C1 segment of cervical spinal cord (tissue), 14 donors: ENCODE measurements at regions not wholly inside any gene's neighbourhood (a gene's known extent, or its start where the extent isn't known, plus 50 kb on each side); places are given as distances from the start of the nearest gene placed in this dataset.
"Not testable (repeated sequence)": the region's sequence is repeated elsewhere in the genome, so short reads cannot be mapped to it uniquely, and the experiment has no call there.

Experiments used
- DNase-seq, 14 donors: peaks; one replicate each; lab custom pipeline; 2025; lab: John Stamatoyannopoulos, UW

DNA sequence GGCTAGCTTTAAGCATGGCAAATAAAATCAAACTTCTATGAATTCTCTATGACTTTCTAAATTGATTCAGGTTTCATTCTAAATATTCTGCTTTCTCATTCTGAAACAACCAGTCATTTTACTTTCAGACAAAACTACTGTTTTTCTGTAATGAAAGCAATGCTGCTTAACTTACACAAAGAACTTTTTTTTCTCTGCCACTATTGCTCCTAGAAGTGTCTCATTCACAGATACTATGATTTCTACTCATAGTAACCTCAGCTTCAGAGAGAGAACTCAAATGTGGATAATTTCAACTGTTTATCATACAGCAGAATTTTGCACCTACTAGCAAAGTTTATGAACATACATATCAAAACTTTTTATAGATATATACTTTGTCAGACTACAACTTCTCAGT, 724.6 kb downstream of the SLITRK5 start:
- DNase-seq, result no peak

DNA sequence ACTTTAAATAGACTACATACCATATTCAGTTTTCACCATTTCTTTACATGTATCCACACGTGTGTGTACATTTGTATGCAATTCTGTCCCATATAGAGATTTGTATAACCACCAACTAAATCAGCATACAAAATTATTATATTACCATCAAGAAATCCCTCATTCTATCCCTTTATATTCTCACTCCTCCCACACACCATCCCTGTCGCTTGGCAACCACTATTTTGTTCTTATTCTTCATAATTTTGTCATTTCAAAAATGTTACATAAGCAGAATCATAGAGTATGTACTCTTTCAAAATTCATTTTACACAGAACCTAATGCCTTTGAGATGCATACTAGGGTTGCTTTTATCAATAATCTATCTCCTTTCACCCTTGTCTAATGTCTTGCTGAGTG, 740.5 kb downstream of the SLITRK5 start:
- DNase-seq, result no peak

DNA sequence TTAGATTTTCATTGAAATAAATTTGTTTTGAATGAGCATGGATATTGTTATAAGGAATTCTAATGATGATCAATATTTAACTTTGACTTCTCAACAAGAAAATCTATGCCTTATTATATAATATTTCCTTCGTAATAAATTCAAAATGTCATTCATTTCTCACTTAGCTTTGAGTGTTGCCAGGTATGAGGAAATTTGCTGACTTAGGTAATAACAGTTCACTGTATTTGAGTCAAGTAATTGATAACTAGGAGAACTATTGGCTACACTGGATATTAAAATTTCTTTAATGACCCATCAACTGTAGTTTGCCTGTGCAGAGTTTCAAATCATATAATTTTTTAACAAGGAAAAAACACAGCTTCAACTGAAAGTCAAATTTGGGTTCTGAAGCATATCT, 746.6 kb downstream of the SLITRK5 start:
- DNase-seq, result no peak

DNA sequence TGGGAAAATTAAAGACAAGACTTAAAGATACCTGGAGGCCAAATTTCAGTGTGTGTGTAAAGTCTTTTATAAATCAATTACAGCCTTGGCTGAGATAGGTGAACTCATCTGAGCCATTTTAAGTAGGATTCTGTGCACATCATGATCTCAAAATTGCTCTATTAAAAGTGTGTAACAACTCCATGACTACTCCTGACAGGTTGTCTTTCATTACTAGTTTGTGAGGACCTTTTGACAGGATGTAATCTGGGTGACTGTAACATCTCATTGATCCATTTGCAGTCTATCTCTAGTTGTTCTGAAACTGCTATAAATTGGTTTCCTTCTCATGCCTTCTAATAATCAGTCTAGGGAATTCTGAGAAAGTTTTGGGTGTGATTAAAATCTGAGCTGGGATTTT, 753.3 kb downstream of the SLITRK5 start:
- no peak for DNase-seq

DNA sequence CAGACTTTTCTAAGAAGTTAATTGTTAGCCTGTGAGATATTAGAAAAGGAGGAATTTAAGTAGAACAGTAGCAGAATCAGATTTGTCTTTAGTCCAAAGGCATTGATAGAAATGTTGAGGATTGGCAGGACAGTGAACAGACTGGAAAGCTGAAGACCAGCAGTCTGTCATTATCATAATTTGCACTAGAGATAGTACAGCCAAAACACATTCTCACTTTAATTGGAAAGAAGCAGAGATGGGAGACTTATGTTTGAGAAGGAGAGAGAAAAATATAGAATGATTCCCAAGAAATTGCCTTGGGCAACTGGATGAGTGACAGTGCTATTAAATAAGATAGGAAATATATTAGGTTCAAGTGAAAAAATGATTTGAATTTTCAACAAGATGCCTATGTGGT, 755.5 kb downstream of the SLITRK5 start:
- DNase-seq, result no peak

DNA sequence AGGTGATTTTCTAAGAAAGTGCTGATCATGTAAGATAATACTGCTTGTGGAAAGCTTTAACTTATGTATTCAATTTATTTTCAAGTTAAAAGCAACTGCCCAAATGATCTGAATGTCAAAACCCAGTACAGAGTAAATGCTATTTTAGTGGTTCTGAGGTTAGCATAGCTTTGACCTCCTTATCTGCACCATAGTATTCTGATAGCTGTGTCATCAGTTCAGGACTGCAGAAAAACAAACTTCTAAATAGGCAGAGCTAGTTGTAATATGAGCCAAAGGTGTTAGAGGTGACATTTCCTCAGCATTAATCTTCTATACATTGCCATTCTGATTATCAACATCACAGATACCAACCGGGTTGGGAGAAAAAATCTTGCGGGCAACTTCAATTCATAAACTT, 758.7 kb downstream of the SLITRK5 start:
- DNase-seq, result no peak

DNA sequence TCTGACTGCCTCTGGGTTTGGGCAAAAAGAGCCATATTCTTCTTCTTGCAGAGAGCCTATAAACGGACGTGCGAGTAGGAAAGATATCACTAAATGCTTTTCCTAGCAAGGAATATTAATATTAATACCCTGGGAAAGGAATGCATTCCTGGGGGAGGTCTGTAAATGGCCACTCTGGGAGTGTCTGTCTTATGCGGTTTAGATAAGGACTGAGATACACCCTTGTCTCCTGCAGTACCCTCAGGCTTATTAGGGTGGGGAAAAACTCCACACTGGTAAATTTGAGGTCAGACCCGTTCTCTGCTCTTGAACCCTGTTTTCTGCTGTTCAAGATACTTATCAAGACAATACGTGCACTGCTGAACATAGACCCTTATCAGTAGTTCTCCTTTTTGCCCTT, 763.8 kb downstream of the SLITRK5 start:
- no peak for DNase-seq

DNA sequence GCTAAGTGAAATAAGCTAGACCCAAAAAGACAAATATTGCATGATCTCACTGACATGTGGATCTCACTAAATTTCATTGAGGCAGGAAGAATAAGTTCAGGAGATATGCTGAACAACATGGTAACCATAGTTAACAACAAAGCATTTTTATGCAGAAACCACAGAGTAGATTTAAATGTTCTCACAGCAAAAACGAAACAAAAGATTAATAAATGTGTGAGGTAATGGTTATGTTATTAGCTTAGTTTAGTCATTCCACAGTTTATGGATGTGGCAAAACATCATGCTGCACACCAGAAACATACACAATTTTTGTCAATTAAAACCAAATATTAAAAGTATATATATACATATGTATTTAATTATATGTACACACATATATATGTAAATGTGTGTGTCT, 765.8 kb downstream of the SLITRK5 start:
- no peak for DNase-seq

DNA sequence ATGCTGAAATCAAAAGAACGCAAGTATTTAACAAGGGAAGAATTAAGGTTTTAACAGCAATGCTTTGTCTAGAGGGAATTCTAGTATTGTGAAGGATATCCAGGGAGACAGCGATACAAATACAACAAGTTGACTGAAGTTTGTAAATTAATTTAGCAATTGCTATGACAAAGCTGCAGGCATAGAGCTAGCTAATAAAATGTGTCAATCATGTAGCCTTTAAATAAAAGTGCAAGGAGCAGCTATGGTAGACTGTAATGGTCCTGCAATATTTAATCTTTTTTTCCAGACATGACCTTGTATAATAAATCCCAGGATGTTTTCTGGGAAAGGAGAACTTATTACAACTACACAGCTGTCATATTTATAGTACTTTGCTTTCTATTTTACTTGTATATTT, 779.3 kb downstream of the SLITRK5 start:
- DNase-seq, result no peak

DNA sequence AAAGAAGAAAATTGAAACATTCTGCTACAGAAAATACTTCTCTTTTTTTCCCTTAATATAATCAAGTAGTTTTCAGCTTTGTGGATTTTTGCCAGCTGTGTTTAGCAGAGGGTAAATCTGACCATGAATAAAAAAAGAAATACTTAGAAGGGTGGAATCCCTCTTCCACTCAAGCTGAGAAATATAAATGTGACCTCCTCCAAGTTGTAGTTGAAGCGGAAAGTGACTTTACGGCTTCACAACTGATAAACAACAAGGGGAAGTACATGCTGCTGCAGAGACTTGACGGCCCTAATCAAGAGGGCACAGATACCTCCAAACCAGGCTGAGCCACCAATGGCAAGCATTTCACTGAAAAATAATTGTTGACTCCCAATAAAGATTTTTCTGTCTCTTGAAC, 785.0 kb downstream of the SLITRK5 start:
- no peak for DNase-seq

DNA sequence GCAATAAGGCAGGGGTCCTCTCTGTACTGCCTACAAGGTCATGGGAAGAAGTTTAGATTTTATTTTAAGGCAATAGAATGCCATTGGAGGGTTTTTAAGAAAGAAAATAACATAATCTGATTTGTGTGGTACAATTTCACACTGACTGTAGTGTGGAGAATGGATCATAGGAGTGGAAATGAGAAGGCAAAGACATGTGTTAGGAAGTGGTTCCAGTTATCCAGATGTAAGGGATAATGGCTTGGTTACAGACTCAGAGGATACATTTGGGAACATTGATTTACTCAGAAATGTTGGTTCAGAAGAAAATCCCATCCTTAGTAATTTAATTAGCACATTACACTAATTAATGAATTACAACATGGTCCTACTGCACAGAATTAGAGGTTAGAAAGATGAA, 788.2 kb downstream of the SLITRK5 start:
- DNase-seq, result no peak

DNA sequence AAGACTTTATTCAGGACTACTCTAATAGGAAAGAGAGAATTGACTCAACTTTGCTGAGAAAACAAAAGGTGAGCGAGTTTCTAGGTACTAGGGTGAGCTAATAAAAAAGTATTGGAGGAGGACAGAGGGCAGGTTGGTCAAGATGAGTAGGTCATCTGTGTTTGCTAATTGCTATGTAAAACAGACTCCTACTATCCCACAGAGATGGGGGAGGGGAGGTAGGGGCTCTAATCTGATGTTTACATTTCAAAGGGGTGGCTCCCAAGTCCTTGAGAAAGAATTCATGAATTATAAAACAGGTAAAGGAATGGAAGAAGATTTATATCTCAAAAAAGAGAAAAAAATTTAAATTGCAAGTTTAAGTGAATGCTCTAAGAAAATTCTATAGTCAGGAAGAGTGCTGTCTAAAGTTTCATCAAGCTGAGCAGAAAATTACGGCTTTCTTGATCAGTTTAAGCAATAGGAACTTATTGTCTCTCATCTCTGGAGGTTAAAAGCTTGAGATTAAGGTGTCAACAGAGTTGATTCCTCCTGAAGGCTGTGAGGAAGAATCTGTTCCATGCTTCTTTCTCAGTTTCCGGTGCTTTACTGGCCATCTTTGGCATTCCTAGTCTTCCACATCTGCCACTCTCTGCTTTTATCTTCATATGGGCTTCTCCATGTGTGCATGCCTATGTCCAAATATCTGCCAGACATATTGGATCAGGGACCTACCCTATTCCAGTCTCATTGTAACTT, 790.3 kb downstream of the SLITRK5 start:
- no peak for DNase-seq

DNA sequence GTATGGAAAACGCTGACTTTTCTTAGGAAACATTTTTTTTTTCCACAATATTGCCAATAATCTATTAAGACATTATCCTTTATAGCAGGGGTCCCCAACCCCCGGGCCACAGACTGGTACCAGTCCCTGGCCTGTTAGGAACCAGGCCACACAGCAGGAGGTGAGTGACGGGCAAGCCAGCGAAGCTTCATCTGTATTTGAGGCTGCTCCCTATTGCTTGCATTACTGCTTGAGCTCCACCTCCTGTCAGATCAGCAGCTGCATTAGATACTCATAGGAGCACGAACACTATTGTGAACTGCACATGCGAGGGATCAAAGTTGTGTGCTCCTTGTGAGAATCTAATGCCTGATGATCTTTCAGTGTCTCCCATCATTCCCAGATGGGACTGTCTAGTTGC, 793.7 kb downstream of the SLITRK5 start:
- no peak for DNase-seq

DNA sequence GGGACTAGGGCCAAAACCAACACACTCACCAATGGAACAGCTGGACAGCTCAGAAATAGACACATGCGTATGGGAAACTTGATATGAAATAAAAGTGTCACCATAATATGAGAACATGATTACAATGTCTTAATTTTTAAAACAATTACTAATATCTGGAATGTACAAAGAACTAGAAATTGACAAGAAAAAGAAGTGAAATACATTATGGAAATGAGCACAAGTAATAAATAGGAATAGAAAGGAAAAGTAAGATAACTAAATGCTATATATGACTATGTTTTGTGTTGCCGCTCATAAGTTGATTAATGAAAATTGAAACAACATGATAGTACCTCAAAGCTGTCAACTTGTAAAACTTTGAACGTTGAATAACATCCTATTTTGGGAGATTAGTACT, 801.1 kb downstream of the SLITRK5 start:
- DNase-seq, result no peak

DNA sequence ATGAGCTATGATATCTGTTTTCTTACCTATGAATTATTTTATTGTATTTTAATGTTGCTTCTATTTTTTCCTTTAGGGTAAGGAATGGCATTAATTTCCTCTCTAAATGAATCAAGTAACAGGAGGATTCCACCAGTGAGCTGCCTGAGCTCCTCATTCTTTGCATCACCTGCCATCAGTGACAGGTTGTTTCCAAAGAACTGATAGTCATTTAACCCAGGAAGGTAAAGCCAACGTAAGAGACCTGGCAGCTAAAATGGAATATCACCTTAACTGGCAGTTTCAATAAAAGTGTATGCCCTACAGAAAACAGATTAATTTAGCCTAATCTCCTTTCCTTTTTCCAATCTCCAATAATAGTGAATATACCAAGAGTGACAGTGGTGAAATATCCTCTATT, 812.0 kb downstream of the SLITRK5 start:
- DNase-seq, result no peak

DNA sequence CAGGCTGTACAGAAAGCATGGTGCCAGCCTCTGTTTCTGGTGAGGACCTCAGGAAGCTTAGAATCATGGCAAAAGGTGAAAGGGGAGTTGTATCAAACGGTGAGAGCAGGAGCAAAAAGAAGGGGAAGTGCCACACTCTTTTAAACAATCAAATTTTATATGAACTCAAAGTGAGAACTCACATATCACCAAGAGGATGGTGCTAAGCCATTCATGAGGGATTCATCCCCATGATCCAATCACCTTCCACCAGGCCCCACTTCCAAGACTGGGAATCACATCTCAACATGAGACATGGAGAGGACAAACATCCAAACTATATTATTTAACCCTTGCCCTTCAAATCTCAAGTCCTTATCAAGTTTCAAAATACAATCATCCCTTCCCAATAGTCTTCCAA, 836.7 kb downstream of the SLITRK5 start:
- no peak for DNase-seq

DNA sequence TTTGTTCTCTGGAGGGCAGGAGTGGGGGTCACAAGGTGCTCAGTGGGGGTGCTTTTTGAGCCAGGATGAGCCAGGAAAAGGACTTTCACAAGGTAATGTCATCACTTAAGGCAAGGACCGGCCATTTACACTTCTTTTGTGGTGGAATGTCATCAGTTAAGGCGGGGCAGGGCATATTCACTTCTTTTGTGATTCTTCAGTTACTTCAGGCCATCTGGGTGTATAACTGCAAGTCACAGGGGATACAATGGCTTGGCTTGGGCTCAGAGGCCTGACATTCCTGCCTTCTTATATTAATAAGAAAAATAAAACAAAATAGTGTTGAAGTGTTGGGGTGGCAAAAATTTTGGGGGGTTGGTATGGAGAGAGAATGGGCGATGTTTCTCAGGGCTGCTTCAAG, 841.8 kb downstream of the SLITRK5 start:
- not testable (repeated sequence) for DNase-seq

DNA sequence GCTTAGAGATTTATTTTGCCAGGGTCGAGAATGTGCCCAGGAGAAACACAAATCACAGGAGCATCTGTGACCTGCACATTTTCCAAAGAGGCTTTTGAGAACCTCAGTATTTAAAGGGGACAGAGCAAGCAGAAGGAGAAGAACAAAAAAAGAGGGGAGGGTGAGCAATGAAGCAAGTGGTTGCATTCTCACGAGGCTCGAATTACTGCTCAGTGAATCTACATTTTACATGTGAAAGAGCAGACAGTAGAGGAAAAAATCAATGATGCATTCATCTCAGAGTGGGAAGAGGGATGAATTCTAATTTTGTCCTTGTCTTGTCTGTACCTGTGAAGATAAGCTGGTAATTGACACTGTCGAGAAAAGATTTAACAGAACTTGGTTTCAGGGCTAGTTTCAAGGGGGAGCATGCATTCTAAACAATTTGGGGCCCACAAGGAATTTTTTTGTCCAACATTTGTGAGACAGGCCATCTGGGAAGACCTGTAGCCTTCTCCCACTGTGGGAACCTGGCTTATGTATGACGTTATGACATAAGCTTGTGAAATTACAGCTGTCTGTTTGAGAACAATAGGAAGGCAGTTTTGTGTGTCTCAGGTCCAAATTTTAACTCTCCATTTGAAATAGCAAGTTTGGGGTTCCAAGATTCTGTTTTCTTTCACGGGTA, 855.1 kb downstream of the SLITRK5 start:
- DNase-seq, result no peak

DNA sequence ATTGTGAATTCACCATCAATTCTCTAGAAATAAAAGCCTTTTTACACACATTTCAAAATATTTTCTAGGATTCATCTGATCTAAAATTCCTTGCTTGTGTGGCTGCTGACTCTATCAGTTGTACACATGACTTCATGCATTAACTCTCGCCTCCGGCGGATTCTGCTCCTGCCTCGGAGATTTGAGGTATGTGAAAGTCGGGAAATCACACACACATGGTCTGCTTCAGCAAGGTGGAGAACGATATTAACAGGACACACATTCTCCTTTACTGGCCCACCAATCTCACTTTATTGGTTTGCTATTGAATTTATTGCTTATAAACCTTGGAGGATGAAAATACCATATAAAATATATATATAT, 855.7 kb downstream of the SLITRK5 start:
- no peak for DNase-seq

DNA sequence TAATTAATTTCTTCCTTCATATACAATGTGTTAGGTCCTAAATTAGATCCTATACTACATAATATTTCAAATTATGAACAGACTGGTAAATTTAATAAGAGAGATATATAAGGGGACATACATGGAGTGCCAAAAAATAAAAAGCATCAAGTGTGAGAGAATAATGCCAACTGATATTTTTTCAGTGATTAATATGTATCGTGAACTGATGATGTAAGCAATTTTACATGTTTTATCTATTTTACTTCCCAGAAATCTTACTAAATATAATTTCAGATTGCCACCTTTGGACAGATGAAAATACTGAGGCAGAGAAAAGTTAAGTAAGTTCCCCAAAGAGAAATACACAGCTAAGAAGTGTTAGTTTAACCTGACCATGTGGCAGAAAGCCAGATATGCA, 870.8 kb downstream of the SLITRK5 start:
- no peak for DNase-seq

DNA sequence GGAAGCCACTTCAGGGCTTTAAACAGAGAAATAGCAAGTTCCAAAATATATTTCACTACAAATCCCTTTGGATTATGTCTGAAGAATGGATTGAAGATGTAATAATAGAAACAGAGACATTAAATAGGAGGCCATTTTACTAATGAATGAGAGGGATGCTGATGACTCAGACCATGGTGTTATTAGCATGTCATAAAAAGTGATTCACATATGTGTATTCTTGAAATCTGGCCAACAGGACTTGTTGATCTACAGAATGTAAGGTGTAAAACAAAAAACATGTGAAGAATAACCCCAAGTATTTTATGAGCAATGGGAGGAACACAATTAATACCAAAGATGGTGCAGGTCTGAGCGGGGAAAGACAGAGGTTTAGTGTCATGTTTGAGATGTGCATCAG, 873.7 kb downstream of the SLITRK5 start:
- no peak for DNase-seq

DNA sequence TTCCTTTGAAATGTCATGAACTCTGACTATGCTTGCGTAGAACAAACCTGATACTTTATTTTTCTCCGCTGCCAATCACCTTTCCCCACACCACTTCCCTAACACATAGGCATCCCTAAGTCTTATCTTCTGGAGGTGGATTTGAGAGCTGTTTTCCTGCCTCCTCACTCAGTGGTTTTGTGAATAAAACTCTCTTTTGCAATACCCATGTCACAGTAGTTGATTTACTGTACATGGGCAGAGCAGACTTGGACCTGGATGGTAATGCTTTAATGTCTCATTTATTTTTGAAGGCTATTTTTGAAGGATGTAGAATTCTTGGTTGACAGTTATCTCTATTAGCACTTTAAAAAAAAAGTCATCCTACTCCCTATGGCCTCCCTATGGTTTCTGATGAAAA, 881.8 kb downstream of the SLITRK5 start:
- DNase-seq, result no peak

DNA sequence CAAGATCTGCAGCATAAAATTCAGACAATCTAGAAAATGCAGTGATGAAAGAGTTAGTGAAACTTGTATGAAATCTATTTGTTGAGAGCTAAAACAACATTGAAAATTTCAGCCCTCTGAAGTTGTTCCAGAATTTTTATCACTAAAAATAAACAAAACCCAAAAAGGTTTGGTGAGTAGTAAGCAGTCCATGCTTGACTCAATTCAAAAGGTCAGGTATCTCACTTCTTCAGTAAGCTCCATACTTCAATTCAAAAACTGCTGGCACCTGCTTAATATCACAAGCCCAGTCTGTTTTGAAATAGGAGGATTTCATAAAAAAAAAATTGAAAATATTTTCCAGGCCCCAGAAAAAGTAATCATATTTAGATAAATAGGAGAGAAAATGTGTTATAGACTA, 894.4 kb downstream of the SLITRK5 start:
- no peak for DNase-seq

DNA sequence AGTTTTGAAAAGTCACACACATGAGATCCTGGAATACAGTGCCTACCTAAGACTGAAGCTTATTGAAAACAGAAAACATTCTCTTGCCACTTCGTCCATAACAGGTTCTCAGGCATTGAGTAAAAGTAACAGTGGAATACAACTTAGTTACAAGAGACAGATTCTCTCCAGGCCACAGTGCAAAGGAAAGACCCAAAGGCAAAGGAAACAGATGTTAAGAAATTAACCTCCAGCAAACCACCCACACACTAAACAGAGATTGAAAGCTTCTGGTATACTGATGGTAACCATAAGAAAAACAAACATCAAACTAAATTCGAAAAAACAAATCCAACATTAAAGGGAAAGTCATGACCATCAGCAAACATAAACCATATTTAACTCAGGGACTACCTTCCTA, 914.7 kb downstream of the SLITRK5 start:
- no peak for DNase-seq
